Trophoblast cell (in vitro differentiated cells and primary cell): ENCODE measurements at regions not wholly inside any gene's neighbourhood (a gene's known extent, or its start where the extent isn't known, plus 50 kb on each side); places are given as distances from the start of the nearest gene placed in this dataset.

Experiments
- DNase-seq, 2 donors: peaks; one replicate each; pipeline ENCODE4 v3.0.0-alpha.2; 2016
- H2AFZ ChIP-seq: 2 replicates; pipeline ENCODE4 v1.6.1; 2013; ENCODE audit warnings: low read length, moderate library complexity, mild to moderate bottlenecking; ENCODE audit not compliant: insufficient read depth, poor library complexity
- H2AK5ac ChIP-seq: 2 replicates; pipeline ENCODE4 v1.6.1; 2013; ENCODE audit warnings: mild to moderate bottlenecking, low read length
- H2BK120ac ChIP-seq: 2 replicates; pipeline ENCODE4 v1.6.1; 2013; ENCODE audit warnings: low read length, mild to moderate bottlenecking, moderate library complexity; ENCODE audit not compliant: insufficient read depth, poor library complexity
- H2BK12ac ChIP-seq: 2 replicates; pipeline ENCODE4 v1.6.1; 2013; ENCODE audit warnings: mild to moderate bottlenecking, low read length, moderate library complexity
- H2BK5ac ChIP-seq: 2 replicates; pipeline ENCODE4 v1.6.1; 2013; ENCODE audit warnings: low read length, low read depth, moderate library complexity, mild to moderate bottlenecking; ENCODE audit not compliant: poor library complexity
- H3K14ac ChIP-seq: 2 replicates; pipeline ENCODE4 v1.6.1; 2013; ENCODE audit warnings: mild to moderate bottlenecking, low read length
- H3K18ac ChIP-seq: 2 replicates; pipeline ENCODE4 v1.6.1; 2013; ENCODE audit warnings: mild to moderate bottlenecking, low read length
- H3K23ac ChIP-seq: 2 replicates; pipeline ENCODE4 v1.6.1; 2013; ENCODE audit warnings: low read length
- H3K27ac ChIP-seq: 2 replicates; pipeline ENCODE4 v1.5.1; 2013; ENCODE audit warnings: low read depth, mild to moderate bottlenecking, inconsistent platforms, low read length, moderate library complexity
- H3K27me3 ChIP-seq: 2 replicates; pipeline ENCODE4 v1.6.1; 2013; ENCODE audit warnings: inconsistent platforms, mild to moderate bottlenecking, low read length, moderate library complexity; ENCODE audit not compliant: insufficient read depth
- H3K36me3 ChIP-seq, 2 experiments: 1 replicate in 1 of 2; 2 replicates in 1 of 2; pipeline ENCODE4 v1.6.1; 2013; ENCODE audit warnings: low read length in 2 of 2, mild to moderate bottlenecking in 2 of 2, moderate library complexity in 1 of 2; ENCODE audit not compliant: insufficient read depth in 2 of 2, control insufficient read depth in 1 of 2
- H3K4ac ChIP-seq: 2 replicates; pipeline ENCODE4 v1.6.1; 2013; ENCODE audit warnings: low read depth, mild to moderate bottlenecking, low read length, moderate library complexity
- H3K4me1 ChIP-seq, 2 experiments: 1 replicate in 1 of 2; 2 replicates in 1 of 2; pipeline ENCODE4 v1.6.1; 2013; ENCODE audit warnings: low read length in 2 of 2, mild to moderate bottlenecking in 2 of 2, moderate library complexity in 1 of 2; ENCODE audit not compliant: insufficient read depth in 2 of 2, control insufficient read depth in 1 of 2
- H3K4me2 ChIP-seq: 2 replicates; pipeline ENCODE4 v1.6.1; 2013; ENCODE audit warnings: inconsistent platforms, mild to moderate bottlenecking, low read length, moderate library complexity
- H3K4me3 ChIP-seq: 2 replicates; pipeline ENCODE4 v1.5.1; 2013; ENCODE audit warnings: mild to moderate bottlenecking, low read depth, low read length, inconsistent platforms
- H3K79me1 ChIP-seq: one replicate; pipeline ENCODE4 v1.6.1; 2013; ENCODE audit warnings: low read length
- H3K79me2 ChIP-seq: 2 replicates; pipeline ENCODE4 v1.6.1; 2013; ENCODE audit warnings: low read length, mild to moderate bottlenecking; ENCODE audit not compliant: control insufficient read depth, insufficient read depth, poor library complexity
- H3K9ac ChIP-seq: 2 replicates; pipeline ENCODE4 v1.6.1; 2013; ENCODE audit warnings: mild to moderate bottlenecking, low read length
- H3K9me3 ChIP-seq: 2 replicates; pipeline ENCODE4 v1.6.1; 2013; ENCODE audit warnings: low read depth, mild to moderate bottlenecking, control low read depth, inconsistent platforms, low read length; ENCODE audit not compliant: insufficient read depth
- H4K12ac ChIP-seq: 2 replicates; pipeline ENCODE4 v1.6.1; 2013; ENCODE audit warnings: low read depth, mild to moderate bottlenecking, low read length, moderate library complexity
- H4K8ac ChIP-seq: 2 replicates; pipeline ENCODE4 v1.6.1; 2013; ENCODE audit warnings: low read depth, mild to moderate bottlenecking, low read length, moderate library complexity
- H4K91ac ChIP-seq: one replicate; pipeline ENCODE4 v1.6.1; 2013; ENCODE audit warnings: low read depth, mild to moderate bottlenecking, low read length, moderate library complexity
- WGBS: extraction: QIAGEN DNeasy Blood & Tissue Kit; methylation state at CpG from one replicate; pipeline ENCODE4 v1.1.7; 2013; ENCODE audit warnings: missing lambda C conversion rate; ENCODE audit not compliant: insufficient read length, insufficient coverage; ENCODE audit errors: extremely low coverage; 5-methylcytosine and 5-hydroxymethylcytosine counted together

- Histone ChIP-seq H2BK120ac (no peak overlapping the region), H3K36me3 (no peaks in the 10 kb centered on the region), H4K12ac (no peak overlapping the region), H3K79me1 (no peaks in the 10 kb centered on the region), H3K9me3 (no peaks in the 10 kb centered on the region), H3K18ac (no peak overlapping the region), H3K4me1 (no peaks in the 10 kb centered on the region), H3K79me2 (no peaks in the 10 kb centered on the region), H2AK5ac (no peak overlapping the region), H3K27ac (no peak overlapping the region), H2AFZ (no peak overlapping the region), H3K4me3 (no peak overlapping the region), H2BK12ac (no peak overlapping the region), H3K4me2 (no peak overlapping the region), H4K91ac (no peak overlapping the region), H3K9ac (no peak overlapping the region), H3K14ac (no peak overlapping the region), H4K8ac (no peak overlapping the region), H2BK5ac (no peak overlapping the region), H3K23ac (no peak overlapping the region), H3K4ac (no peak overlapping the region), H3K27me3 (no peaks in the 10 kb centered on the region)
- WGBS: no CpG with 5 or more reads among the region's 2 CpGs
- DNase-seq: no peak
Measured at GRCh38 chr6:126131246-126131645, 144.9 kb downstream of the TRMT11 start.

GRCh38 chr6:126133984-126134383 lies 147.6 kb downstream of the TRMT11 start:
- no peaks in the 10 kb centered on the region for H3K9me3 ChIP-seq
- H3K4me1 ChIP-seq: no peaks in the 10 kb centered on the region
- H3K9ac ChIP-seq: no peak overlapping the region
- no peaks in the 10 kb centered on the region for H3K79me2 ChIP-seq
- H4K91ac ChIP-seq: no peak overlapping the region
- no peaks in the 10 kb centered on the region for H3K79me1 ChIP-seq
- no peak overlapping the region for H3K18ac ChIP-seq
- H2AFZ ChIP-seq: no peak overlapping the region
- no peak overlapping the region for H3K4me2 ChIP-seq
- no peak overlapping the region for H3K23ac ChIP-seq
- no peak overlapping the region for H4K12ac ChIP-seq
- H2AK5ac ChIP-seq: no peak overlapping the region
- H2BK120ac ChIP-seq: no peak overlapping the region
- H3K14ac ChIP-seq: no peak overlapping the region
- H3K4ac ChIP-seq: no peak overlapping the region
- H3K27ac ChIP-seq: no peak overlapping the region
- no peak overlapping the region for H3K4me3 ChIP-seq
- no peak overlapping the region for H4K8ac ChIP-seq
- H3K27me3 ChIP-seq: no peaks in the 10 kb centered on the region
- H2BK12ac ChIP-seq: no peak overlapping the region
- no peak for DNase-seq
- no peak overlapping the region for H2BK5ac ChIP-seq
- H3K36me3 ChIP-seq: no peaks in the 10 kb centered on the region

GRCh38 chr6:126134491-126134890 lies 148.2 kb downstream of the TRMT11 start:
- WGBS: no CpG with 5 or more reads among the region's 2 CpGs
- no peaks in the 10 kb centered on the region for H3K9me3 ChIP-seq
- no peak overlapping the region for H3K4ac ChIP-seq
- H3K18ac ChIP-seq: no peak overlapping the region
- H3K23ac ChIP-seq: no peak overlapping the region
- no peaks in the 10 kb centered on the region for H3K4me1 ChIP-seq
- no peak for DNase-seq
- H3K4me3 ChIP-seq: no peak overlapping the region
- H3K27me3 ChIP-seq: no peaks in the 10 kb centered on the region
- H2BK120ac ChIP-seq: no peak overlapping the region
- no peak overlapping the region for H4K12ac ChIP-seq
- no peak overlapping the region for H4K91ac ChIP-seq
- H3K79me2 ChIP-seq: no peaks in the 10 kb centered on the region
- H3K27ac ChIP-seq: no peak overlapping the region
- H2BK5ac ChIP-seq: no peak overlapping the region
- H2BK12ac ChIP-seq: no peak overlapping the region
- H3K79me1 ChIP-seq: no peaks in the 10 kb centered on the region
- H3K4me2 ChIP-seq: no peak overlapping the region
- no peak overlapping the region for H2AK5ac ChIP-seq
- no peak overlapping the region for H2AFZ ChIP-seq
- no peak overlapping the region for H3K14ac ChIP-seq
- H3K36me3 ChIP-seq: no peaks in the 10 kb centered on the region
- no peak overlapping the region for H4K8ac ChIP-seq
- no peak overlapping the region for H3K9ac ChIP-seq

GRCh38 chr6:126140015-126140414 lies 153.7 kb downstream of the TRMT11 start:
- no peak for DNase-seq
- H3K4me3 ChIP-seq: no peak overlapping the region
- no peaks in the 10 kb centered on the region for H3K36me3 ChIP-seq
- H4K12ac ChIP-seq: no peak overlapping the region
- H3K14ac ChIP-seq: no peak overlapping the region
- no peaks in the 10 kb centered on the region for H3K79me2 ChIP-seq
- no peaks in the 10 kb centered on the region for H3K27me3 ChIP-seq
- H3K27ac ChIP-seq: no peak overlapping the region
- no peak overlapping the region for H3K18ac ChIP-seq
- H2AFZ ChIP-seq: no peak overlapping the region
- H2BK5ac ChIP-seq: no peak overlapping the region
- no peak overlapping the region for H3K4ac ChIP-seq
- no peak overlapping the region for H4K8ac ChIP-seq
- H3K9ac ChIP-seq: no peak overlapping the region
- no peak overlapping the region for H4K91ac ChIP-seq
- no peak overlapping the region for H3K23ac ChIP-seq
- no peaks in the 10 kb centered on the region for H3K79me1 ChIP-seq
- H3K9me3 ChIP-seq: no peaks in the 10 kb centered on the region
- H2BK12ac ChIP-seq: no peak overlapping the region
- no peak overlapping the region for H3K4me2 ChIP-seq
- no peaks in the 10 kb centered on the region for H3K4me1 ChIP-seq
- H2BK120ac ChIP-seq: no peak overlapping the region
- H2AK5ac ChIP-seq: no peak overlapping the region
